Skin of body (tissue), 1 donor: ENCODE measurements at regions not wholly inside any gene's neighbourhood (a gene's known extent, or its start where the extent isn't known, plus 50 kb on each side); places are given as distances from the start of the nearest gene placed in this dataset.

Experiments
- DNase-seq: peaks from one replicate; lab custom pipeline; 2025; lab: John Stamatoyannopoulos, UW

DNA sequence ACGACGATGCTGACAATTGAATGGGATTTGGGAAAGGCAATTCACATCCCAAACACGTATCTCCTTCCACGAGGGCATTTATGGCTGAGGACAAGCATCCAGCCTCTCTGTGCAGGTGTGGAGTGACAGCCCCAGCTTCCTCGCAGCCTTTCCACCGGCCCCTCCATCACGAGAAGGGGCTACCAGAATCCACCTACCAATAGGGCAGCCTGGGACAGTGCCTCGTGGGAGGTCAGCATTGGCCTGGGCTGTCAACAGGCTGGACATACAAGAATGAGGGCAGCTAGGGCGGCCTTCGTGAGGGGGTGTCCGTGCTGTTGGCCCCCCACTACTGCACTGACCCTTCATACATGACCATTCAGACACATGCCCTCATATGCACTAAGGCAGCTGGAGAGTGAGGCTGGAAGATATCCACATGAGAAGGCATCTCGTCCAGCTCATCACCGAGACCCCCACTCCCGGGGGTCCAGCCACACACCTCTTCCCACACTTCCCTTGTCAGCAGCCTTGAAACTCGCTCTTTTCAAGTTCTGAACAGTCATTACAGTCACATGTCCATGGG lies 81.0 kb upstream of the ADRA2C start:
- DNase-seq = no peak

GRCh38 chr4:3684546-3684945 lies 81.6 kb upstream of the ADRA2C start:
- no peak for DNase-seq

- no peak for DNase-seq
Measured at GRCh38 chr4:3683744-3684421, 82.3 kb upstream of the ADRA2C start.

DNA sequence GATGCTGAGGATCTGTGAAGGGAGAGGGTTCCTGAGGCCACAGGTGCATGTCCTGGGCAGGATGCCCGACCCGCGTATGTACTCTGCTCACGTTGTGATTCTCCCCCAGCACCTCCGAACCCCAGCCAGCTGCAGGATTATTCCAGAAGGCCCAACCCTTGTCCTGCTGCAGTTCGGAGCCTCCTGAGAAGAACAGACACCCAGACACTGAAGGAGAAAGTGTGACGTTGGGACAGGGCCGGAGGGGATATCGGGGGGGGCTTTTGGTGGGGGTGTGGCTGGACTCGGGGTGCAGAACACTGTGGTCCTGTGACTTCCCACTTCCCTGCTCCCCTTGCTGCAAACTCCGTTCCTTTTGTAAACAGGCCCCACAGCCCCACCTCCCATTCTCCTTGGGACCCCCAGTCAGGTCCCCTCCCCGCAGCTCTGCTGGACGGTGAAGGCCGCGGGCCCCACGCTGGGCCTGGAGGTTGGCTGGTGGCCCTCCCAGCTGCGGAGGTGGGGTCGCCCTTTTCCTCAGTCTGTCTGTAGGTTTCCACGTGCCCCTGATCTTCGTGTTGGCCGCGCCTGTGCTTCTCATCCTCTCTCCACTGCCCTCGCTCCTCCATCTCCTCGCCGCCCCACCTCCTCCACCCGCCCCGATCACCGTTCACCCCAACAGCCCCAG lies 83.0 kb upstream of the ADRA2C start:
- DNase-seq = no peak

DNA sequence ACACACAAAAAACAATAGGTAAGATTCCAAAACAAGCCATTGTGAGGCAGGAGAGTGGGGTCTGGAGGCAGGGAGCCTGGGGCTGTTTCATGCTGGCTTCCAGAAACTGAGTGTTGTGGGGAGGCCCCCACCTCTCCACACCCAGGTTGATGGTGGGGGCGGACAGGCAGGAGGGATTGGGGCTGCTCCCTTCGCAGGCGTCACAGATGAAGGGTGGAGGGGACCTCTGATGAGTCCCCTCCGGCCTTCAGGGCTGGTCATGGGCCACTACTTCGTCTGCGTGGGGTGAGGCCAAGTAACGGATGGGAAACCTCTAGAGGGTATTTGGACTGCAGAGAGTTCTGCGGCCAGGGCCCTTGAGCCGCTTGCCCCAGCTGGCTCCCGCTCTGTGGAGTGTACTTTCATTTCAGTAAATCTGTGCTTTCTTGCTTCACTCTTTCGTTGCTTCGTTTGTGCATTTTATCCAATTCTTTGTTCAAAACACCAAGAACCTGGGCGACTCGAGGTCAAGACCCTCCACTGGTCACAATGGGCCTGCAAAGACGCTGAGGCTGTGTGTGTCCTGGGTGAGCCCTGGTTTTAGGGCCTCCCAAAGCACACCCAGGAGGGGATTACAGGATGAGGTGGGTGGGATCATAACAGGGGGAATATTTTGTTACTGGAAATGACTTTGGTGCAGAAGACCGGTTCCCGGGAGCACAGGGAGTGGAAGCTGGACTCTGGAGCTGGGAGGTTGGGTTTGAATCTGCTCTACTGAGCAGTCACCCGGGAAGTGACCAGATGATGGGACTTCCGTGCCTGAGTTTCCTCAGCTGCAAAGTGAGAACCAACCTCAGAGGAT lies 83.7 kb upstream of the ADRA2C start:
- DNase-seq = no peak

- no peak for DNase-seq
Measured at GRCh38 chr4:3681191-3681590, 85.0 kb upstream of the ADRA2C start.

DNA sequence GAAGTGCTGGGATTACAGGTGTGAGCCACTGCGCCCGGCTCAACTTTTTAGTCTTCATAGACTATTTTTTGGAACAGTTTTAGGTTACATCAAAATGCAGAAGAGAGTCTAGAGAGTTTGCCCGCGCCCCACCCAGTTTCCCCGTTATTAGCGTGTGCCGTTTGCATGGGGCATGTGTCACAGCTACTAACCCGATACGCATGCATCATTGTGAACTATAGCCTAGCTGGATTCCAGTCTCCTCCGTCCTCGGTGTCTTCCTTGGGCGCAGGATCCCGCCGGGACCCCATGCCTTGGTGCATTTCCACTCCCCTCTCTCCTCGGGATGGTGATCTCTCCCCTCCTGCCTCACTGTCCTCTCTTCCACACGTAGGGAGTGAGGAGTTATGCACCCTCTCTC lies 85.5 kb upstream of the ADRA2C start:
- no peak for DNase-seq

- DNase-seq = no peak
Measured at GRCh38 chr4:3679851-3680311, 86.3 kb upstream of the ADRA2C start.

DNA sequence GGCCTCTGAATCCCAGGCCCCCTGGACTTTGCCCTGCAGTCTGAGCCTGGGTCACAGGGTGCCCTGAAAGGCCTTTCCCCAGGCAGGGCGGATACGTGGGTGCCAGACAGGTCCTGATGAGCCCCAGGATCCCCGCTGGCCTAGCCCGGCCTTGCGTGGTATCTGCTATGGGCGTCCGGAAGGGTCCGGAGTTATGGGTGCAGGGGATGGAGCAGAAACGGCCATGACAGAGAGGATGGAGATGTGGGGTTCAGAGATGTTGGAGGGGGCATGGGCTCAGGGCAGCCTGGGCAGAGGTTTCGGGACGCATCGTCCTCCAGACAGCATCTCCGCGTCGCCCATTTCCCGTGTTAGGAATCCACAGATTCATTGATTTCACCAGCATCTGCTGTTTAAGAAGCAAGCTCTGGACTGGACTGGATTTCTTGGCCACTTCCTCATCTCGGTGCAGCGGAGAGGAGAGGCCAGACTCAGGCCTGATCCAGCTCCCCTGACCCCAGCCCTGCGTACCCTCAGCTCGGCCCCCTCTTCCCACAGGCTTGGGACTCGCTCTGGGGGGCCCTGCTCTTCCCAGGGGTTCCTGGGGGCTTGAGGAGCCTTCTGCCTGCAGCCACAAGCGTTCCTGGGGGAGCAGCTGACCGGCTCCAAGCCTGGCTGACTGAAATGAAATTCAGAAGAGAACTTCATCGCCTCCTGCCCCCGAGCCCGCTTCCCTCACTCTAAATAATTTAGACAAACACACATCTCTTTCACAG lies 86.9 kb upstream of the ADRA2C start:
- DNase-seq = no peak

- DNase-seq = no peak
Measured at GRCh38 chr4:3677748-3678070, 88.5 kb upstream of the ADRA2C start.

- no peak for DNase-seq
Measured at GRCh38 chr4:3676907-3677747, 89.1 kb upstream of the ADRA2C start.

DNA sequence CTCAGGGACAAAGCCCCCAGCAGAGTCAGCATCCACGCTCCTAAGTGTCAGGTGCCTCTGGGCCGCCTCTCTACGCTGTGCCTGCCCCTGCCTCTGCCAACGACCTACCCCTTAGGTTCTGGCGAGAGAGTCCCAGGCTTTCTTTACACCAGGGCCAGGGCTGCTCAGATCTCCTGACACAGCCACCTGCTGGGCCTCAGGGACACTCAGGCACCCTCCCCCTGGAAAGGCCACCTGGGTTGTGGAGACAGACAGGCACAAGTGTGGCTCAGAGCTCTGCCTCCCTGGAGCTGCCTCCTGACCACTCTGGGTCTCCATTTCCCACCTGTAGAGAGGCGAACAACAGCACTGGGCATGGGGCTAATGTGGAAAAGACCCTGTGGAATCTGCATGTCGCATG lies 90.0 kb upstream of the ADRA2C start:
- no peak for DNase-seq

DNA sequence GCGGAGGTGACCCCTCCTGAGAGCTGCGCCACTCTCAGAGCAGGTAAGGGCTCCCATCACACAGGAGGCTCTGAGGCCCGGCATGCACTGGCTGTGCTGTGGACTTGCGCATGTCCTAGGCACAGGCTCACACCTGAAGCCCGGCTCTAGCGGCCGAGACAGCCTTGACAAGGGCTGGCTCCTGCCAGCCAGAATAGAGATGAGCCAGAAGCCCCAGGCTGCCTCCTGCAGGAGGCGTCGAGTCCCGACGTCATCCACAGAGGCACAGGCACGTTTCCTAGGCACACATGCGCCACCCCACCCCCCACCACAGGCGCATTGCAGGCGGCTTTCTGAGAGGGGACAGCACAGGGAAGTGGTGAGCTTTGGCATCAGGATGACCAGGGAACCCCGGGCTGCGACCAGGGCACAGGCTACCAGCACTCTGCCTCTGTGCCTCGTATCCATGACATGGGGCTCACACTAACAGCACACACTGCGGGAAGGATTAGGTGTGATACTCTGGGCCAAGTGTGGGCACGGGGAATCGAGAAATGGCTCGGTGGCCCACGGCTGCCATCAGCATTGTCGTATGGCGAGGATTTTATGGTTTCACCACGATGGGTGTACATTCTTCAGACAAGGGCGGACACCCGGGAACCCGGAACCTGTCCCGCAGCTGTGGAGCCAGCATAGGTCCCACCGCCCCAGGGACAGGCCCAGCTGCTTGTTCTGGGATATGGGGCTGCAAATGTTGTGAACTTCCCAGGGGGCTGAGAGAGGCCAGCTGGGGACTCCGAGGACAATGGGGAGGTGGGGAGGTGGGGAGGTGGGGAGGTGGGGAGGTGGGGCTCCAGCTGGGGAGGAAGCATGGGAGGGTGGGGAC lies 90.7 kb upstream of the ADRA2C start:
- no peak for DNase-seq

DNA sequence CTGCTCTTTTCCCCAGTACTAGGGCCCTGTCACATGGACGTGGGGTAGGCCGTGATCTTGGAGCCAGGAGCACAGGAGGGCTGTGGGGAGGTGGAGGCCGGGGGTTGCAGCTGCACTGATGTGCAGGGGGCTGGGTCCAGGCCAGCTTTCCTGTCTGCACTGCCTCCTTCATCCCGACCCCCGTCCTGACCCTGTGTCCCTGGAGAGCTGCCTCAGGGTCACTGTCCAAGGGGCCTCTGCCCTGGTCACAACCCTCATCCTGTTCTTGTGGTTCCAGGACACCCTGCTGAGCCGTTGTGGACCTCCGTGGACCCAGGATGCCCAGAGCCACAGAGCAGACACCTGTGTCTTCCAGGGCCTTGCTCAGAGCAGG lies 91.7 kb upstream of the ADRA2C start:
- DNase-seq = no peak

- no peak for DNase-seq
Measured at GRCh38 chr4:3673716-3674478, 92.3 kb upstream of the ADRA2C start.

- no peak for DNase-seq
Measured at GRCh38 chr4:3673176-3673575, 93.0 kb upstream of the ADRA2C start.

DNA sequence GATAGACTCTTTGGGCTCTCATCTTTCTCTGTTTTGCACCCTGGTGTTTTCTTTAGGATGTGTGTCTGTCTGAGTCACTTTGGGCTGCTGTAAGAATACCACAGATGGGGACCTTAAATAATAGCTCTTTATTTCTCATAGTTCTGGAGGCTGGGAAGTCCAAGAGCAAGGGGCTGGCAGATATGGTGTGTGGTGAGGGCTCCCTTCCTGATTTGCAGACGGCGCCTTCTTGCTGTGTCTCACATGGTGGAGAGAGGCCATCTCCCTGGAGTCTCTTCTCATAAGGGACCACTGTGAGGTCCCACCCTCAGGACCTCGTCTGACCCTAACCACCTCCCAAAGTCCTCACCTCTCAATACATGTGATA lies 93.7 kb upstream of the ADRA2C start:
- DNase-seq = no peak

DNA sequence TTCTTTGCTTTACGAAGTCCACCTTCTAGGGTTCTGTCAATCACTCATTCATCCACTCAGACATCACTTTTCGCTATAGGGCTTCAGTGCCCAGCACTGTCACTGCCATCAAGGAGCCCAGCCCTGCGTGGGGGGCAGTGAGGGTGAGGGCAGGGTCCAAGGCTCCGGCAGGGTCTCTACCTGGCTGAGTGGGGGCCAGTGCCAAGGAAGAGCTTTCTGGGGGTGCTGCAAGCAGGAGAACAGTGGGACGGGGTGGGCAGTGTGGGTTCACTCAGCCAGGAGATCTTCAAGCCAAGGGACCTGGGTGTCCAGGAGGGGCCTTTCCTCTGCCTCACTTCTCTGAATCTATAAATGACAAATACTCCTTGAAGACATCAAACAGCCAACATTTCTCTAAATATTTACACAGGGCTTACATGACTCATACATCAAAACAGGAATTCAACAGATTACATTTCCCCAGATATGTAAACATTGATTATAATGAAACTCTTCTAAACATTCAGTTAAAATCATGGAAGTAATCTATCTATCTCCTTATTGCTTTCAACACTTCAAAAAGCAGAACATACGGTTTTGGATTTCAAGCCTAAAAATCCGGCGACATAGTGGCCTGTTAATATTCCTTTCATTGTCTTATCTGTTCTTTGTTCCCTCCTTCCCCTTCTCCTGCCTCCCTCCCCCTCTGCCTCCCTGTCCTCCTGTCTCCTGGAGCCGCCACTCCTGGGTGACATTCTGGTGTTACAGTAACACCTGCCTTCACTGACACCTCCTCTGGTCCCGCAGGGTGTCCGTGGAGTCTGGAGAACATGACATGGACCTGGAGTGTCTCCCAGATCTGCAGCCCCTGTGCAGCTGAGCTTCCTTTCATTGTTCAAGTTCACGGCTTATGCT lies 94.4 kb upstream of the ADRA2C start:
- DNase-seq = no peak
